Head of caudate nucleus (tissue), 42 donors: ENCODE measurements at regions not wholly inside any gene's neighbourhood (a gene's known extent, or its start where the extent isn't known, plus 50 kb on each side); places are given as distances from the start of the nearest gene placed in this dataset.
A peak's percentile ranks its signal among the peaks of the same experiment; 100 is the strongest.

Experiments used
- DNase-seq, 42 donors: peaks; one replicate each; pipeline versions ENCODE4 v3.0.0 to v3.0.0-alpha.2; 2020 to 2021; ENCODE audit warnings: mixed read lengths in 7 of 42
- intact Hi-C: fragments of 100-400 bp; cut with DNase I; formaldehyde crosslinking; loops from one replicate; pipeline ENCODE4 v1.15.0; 2022

GRCh38 chr10:62719061-62719460 is 85.5 kb upstream of the ADO start:
- intact Hi-C loops, result no loop called here
- DNase-seq, result no peak

- DNase-seq, result no peak
- intact Hi-C loops, result no loop called here
Observed at GRCh38 chr10:62721687-62722086, 82.8 kb upstream of the ADO start.

GRCh38 chr10:62723375-62723774 is 81.1 kb upstream of the ADO start:
- intact Hi-C loops, result no loop called here
- DNase-seq, result no peak

- no peak for DNase-seq
- intact Hi-C loops, result no loop called here
Observed at GRCh38 chr10:62724465-62724864, 80.1 kb upstream of the ADO start.

GRCh38 chr10:62726142-62726541 is 78.4 kb upstream of the ADO start:
- DNase-seq, result no peak
- intact Hi-C loops, result no loop called here

- intact Hi-C loops, result no loop called here
- DNase-seq, result no peak
Observed at GRCh38 chr10:62726638-62727037, 77.9 kb upstream of the ADO start.

GRCh38 chr10:62727934-62728333 is 76.6 kb upstream of the ADO start:
- no peak for DNase-seq
- intact Hi-C loops, result no loop called here

- intact Hi-C loops, result no loop called here
- DNase-seq, result no peak
Observed at GRCh38 chr10:62728479-62728878, 76.0 kb upstream of the ADO start.

GRCh38 chr10:62732841-62733653 is 71.5 kb upstream of the ADO start:
- DNase-seq, result no peak
- intact Hi-C loops, result no loop called here

GRCh38 chr10:62733654-62734293 is 70.7 kb upstream of the ADO start:
- intact Hi-C loops, result no loop called here
- DNase-seq, result no peak

GRCh38 chr10:62734781-62735463 is 69.6 kb upstream of the ADO start:
- intact Hi-C loops, result no loop called here

GRCh38 chr10:62735464-62736167 is 68.9 kb upstream of the ADO start:
- intact Hi-C loops, result no loop called here
- DNase-seq, result no peak

More at GRCh38 chr10:62734781-62735463, 69.6 kb upstream of the ADO start:
- DNase-seq, result peak in 2 of 42 donors; percentile 19 to 21

- DNase-seq, result no peak
- intact Hi-C loops, result no loop called here
Observed at GRCh38 chr10:62736168-62736546, 68.4 kb upstream of the ADO start.

GRCh38 chr10:62738916-62739315 is 65.6 kb upstream of the ADO start:
- DNase-seq, result no peak
- intact Hi-C loops, result no loop called here

GRCh38 chr10:62740885-62741745 is 63.4 kb upstream of the ADO start:
- intact Hi-C loops, result no loop called here
- no peak for DNase-seq

- intact Hi-C loops, result no loop called here
- DNase-seq, result no peak
Observed at GRCh38 chr10:62741996-62742395, 62.5 kb upstream of the ADO start.

- DNase-seq, result no peak
- intact Hi-C loops, result no loop called here
Observed at GRCh38 chr10:62742536-62743061, 61.9 kb upstream of the ADO start.

- intact Hi-C loops, result no loop called here
- DNase-seq, result no peak
Observed at GRCh38 chr10:62744136-62744535, 60.4 kb upstream of the ADO start.

GRCh38 chr10:62745581-62745980 is 58.9 kb upstream of the ADO start:
- DNase-seq, result no peak
- intact Hi-C loops, result no loop called here
